Middle frontal gyrus (tissue), 1 donor: ENCODE measurements at regions not wholly inside any gene's neighbourhood (a gene's known extent, or its start where the extent isn't known, plus 50 kb on each side); places are given as distances from the start of the nearest gene placed in this dataset.

Experiments
- DNase-seq: peaks from one replicate; pipeline ENCODE4 v3.0.0-alpha.2; 2015; ENCODE audit warnings: low spot score; ENCODE audit errors: extremely low spot score

- DNase-seq: no peak
Measured at GRCh38 chr12:127670294-127670693, 596.7 kb upstream of the TMEM132C start.

- no peak for DNase-seq
Measured at GRCh38 chr12:127670796-127671195, 596.2 kb upstream of the TMEM132C start.

GRCh38 chr12:127675936-127676335 is 591.0 kb upstream of the TMEM132C start:
- DNase-seq: no peak

- DNase-seq: peak; percentile 75
Measured at GRCh38 chr12:127677537-127678131, 589.3 kb upstream of the TMEM132C start.

GRCh38 chr12:127678945-127679344 is 588.0 kb upstream of the TMEM132C start:
- DNase-seq: no peak

- DNase-seq: no peak
Measured at GRCh38 chr12:127680516-127680915, 586.5 kb upstream of the TMEM132C start.

GRCh38 chr12:127681151-127681754 is 585.7 kb upstream of the TMEM132C start:
- no peak for DNase-seq

GRCh38 chr12:127685491-127685890 is 581.5 kb upstream of the TMEM132C start:
- DNase-seq: no peak

- DNase-seq: no peak
Measured at GRCh38 chr12:127685931-127686330, 581.0 kb upstream of the TMEM132C start.

- no peak for DNase-seq
Measured at GRCh38 chr12:127687181-127687580, 579.8 kb upstream of the TMEM132C start.

- DNase-seq: no peak
Measured at GRCh38 chr12:127688906-127689428, 578.0 kb upstream of the TMEM132C start.

GRCh38 chr12:127690161-127690560 is 576.8 kb upstream of the TMEM132C start:
- DNase-seq: no peak

GRCh38 chr12:127696963-127697362 is 570.0 kb upstream of the TMEM132C start:
- no peak for DNase-seq

GRCh38 chr12:127703026-127703425 is 563.9 kb upstream of the TMEM132C start:
- no peak for DNase-seq

GRCh38 chr12:127711108-127711507 is 555.9 kb upstream of the TMEM132C start:
- no peak for DNase-seq

- no peak for DNase-seq
Measured at GRCh38 chr12:127712561-127712960, 554.4 kb upstream of the TMEM132C start.

- DNase-seq: no peak
Measured at GRCh38 chr12:127716166-127716565, 550.8 kb upstream of the TMEM132C start.

- no peak for DNase-seq
Measured at GRCh38 chr12:127717278-127717677, 549.7 kb upstream of the TMEM132C start.

- DNase-seq: no peak
Measured at GRCh38 chr12:127720334-127720733, 546.6 kb upstream of the TMEM132C start.

GRCh38 chr12:127722611-127723010 is 544.4 kb upstream of the TMEM132C start:
- no peak for DNase-seq

- no peak for DNase-seq
Measured at GRCh38 chr12:127723251-127723650, 543.7 kb upstream of the TMEM132C start.

GRCh38 chr12:127726671-127727315 is 540.2 kb upstream of the TMEM132C start:
- no peak for DNase-seq

- no peak for DNase-seq
Measured at GRCh38 chr12:127728285-127728684, 538.7 kb upstream of the TMEM132C start.
